ENCODE measurements at regions not wholly inside any gene's neighbourhood (a gene's known extent, or its start where the extent isn't known, plus 50 kb on each side); places are given as distances from the start of the nearest gene placed in this dataset.

DNA sequence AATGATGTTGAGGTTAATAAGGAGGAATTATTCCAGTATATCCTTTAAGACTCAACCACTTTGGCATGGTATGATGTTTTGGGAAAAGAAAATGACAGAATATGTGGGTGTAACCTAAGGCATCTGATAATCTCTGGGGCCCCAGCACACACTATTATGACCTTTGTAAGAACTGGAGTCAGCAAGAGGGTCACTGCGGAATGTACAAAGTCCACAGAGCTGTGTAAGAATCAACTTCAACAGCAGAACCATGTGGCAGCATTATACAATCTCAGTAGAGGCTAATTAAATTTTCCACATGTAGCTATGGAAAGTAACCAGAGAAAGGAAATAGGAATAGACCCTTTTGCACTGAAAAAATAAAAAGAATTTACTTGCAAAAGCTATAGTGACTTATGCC, 445.1 kb upstream of the UBE2E3 start:
- no peak for TF ChIP-seq POLR2A (IDR thresholded peaks at IDR 0.05)
- TF ChIP-seq CTCF (IDR thresholded peaks at IDR 0.05): no peak
